Heart left ventricle (tissue), 16 donors: ENCODE measurements at regions not wholly inside any gene's neighbourhood (a gene's known extent, or its start where the extent isn't known, plus 50 kb on each side); places are given as distances from the start of the nearest gene placed in this dataset.

ENCODE experiments used
- ATAC-seq, 4 donors: fragments of 200-7000 bp; cut with Tn5 transposase; one replicate each; pipeline ENCODE4 v1.9.1; 2020 to 2022; ENCODE audit warnings: moderate library complexity in 4 of 4, mild to moderate bottlenecking in 3 of 4, moderate number of reproducible peaks in 1 of 4
- DNase-seq, 5 donors: peaks; one replicate each; pipeline ENCODE4 v3.0.0-alpha.2; 2020
- H3K27ac ChIP-seq, 12 donors: fragments of 200-600 bp; sonication (generic) in 4 of 12; one replicate each; pipeline versions ENCODE4 v1.5.0 to v1.8.0; 2016 to 2022; ENCODE audit warnings: mild to moderate bottlenecking in 2 of 12
- H3K27me3 ChIP-seq, 9 donors: fragments of 200-600 bp; sonication (generic) in 2 of 9; one replicate each; pipeline versions ENCODE4 v1.5.1 to v1.8.0; 2016 to 2022; ENCODE audit warnings: mild to moderate bottlenecking in 3 of 9
- H3K36me3 ChIP-seq, 9 donors: fragments of 200-600 bp; sonication (generic) in 2 of 9; one replicate each; pipeline versions ENCODE4 v1.5.0 to v1.8.0; 2018 to 2022; ENCODE audit warnings: mild to moderate bottlenecking in 2 of 9
- H3K4me1 ChIP-seq, 12 donors: fragments of 200-600 bp; sonication (generic) in 4 of 12; one replicate each; pipeline versions ENCODE4 v1.5.0 to v1.8.0; 2016 to 2022; ENCODE audit warnings: mild to moderate bottlenecking in 3 of 12
- H3K4me3 ChIP-seq, 12 donors: fragments of 200-600 bp; sonication (generic) in 4 of 12; one replicate each; pipeline versions ENCODE4 v1.5.0 to v1.8.0; 2017 to 2022; ENCODE audit warnings: mild to moderate bottlenecking in 9 of 12, moderate library complexity in 4 of 12
- H3K9me3 ChIP-seq, 12 donors: fragments of 200-600 bp; sonication (generic) in 4 of 12; one replicate each; pipeline versions ENCODE4 v1.5.0 to v1.8.0; 2016 to 2022; ENCODE audit warnings: mild to moderate bottlenecking in 1 of 12
- POLR2A ChIP-seq, 2 donors: fragments of 450-650 bp; IDR thresholded peaks; one replicate each; pipeline ENCODE4 v1.6.1; 2017; ENCODE audit warnings: antibody characterized with exemption in 2 of 2, mild to moderate bottlenecking in 2 of 2, moderate library complexity in 2 of 2
- WGBS, 4 donors: extraction: QIAGEN DNeasy Blood & Tissue Kit in 2 of 4; methylation state at CpG; one replicate each; pipeline versions ENCODE4 v1.1.5 to v1.1.7; 2013 to 2018; 5-methylcytosine and 5-hydroxymethylcytosine counted together
- intact Hi-C, 10 donors: fragments of 100-400 bp; cut with DNase I; formaldehyde crosslinking; loops; one replicate each; pipeline versions ENCODE4 v1.11.1 to v1.14.2; 2022
- TF ChIP-seq, protein P1 (sequence below), 12 donors: fragments of 200-600 bp; sonication (generic) in 4 of 12; IDR thresholded peaks; one replicate each; pipeline versions ENCODE4 v1.5.0 to v1.8.0; 2018 to 2022; ENCODE audit warnings: antibody characterized with exemption in 12 of 12, mild to moderate bottlenecking in 5 of 12
- donor health status: ischemic (EF 13 %, LVEDD 7.1; RV severe dilation, severe dysfunction).
- donor health status: healthy with polysubstance abuse.
- donor health status: DM: no; HTN: yes; CAD: no.
- donor health status: DM: no; HTN: no; CAD: no.
- donor health status: ischemic (EF 25% LVEDD 6.9; RV normal size, moderate dysfunction).
- donor health status: ischemic (EF 25% LVEDD 5.7; RV mildly dilated, moderate dysfunction).
- donor health status: healthy.
- donor health status: DM: yes; HTN: yes; CAD: no.
- donor health status: ischemic (EF 35%, LVEDD 5.7; RV mildly dilated, moderate dysfunction).
- donor health status: nonischemic (EF 11% LVEDD 7.7; RV severe dilation, severe dysfunction).
- donor health status: DM: yes; HTN: yes; CAD: no.
- donor health status: PGD.
- donor health status: ischemic (EF 29% LVEDD 5.4; RV normal size, mild dysfunction).
- donor health status: nonischemic (EF 23%, LVEDD 6.1; RV moderate dilation, normal function).

GRCh38 chr3:118755253-118755801 is 279.3 kb downstream of the IGSF11 start:
- no peak for ATAC-seq
- H3K4me3 ChIP-seq, result no peak overlapping the region
- no peaks in the 10 kb centered on the region for H3K4me1 ChIP-seq
- peaks cover 0 to 5% (median 0%) of the 10 kb centered on the region in 12 donors for H3K9me3 ChIP-seq
- H3K36me3 ChIP-seq, result no peaks in the 10 kb centered on the region
- H3K27ac ChIP-seq, result no peak overlapping the region
- no peak for DNase-seq
- H3K27me3 ChIP-seq, result no peaks in the 10 kb centered on the region
- TF ChIP-seq, protein P1, sequence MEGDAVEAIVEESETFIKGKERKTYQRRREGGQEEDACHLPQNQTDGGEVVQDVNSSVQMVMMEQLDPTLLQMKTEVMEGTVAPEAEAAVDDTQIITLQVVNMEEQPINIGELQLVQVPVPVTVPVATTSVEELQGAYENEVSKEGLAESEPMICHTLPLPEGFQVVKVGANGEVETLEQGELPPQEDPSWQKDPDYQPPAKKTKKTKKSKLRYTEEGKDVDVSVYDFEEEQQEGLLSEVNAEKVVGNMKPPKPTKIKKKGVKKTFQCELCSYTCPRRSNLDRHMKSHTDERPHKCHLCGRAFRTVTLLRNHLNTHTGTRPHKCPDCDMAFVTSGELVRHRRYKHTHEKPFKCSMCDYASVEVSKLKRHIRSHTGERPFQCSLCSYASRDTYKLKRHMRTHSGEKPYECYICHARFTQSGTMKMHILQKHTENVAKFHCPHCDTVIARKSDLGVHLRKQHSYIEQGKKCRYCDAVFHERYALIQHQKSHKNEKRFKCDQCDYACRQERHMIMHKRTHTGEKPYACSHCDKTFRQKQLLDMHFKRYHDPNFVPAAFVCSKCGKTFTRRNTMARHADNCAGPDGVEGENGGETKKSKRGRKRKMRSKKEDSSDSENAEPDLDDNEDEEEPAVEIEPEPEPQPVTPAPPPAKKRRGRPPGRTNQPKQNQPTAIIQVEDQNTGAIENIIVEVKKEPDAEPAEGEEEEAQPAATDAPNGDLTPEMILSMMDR (IDR thresholded peaks at IDR 0.05), result no peak
- no peak for TF ChIP-seq POLR2A (IDR thresholded peaks at IDR 0.05)
- intact Hi-C loops, result no loop called here
- WGBS, 4 donors, result 42 to 57% (median 53%) methylated on average over 3 of the region's 3 CpGs

- Histone ChIP-seq H3K27ac (no peak overlapping the region), H3K9me3 (no peaks in the 10 kb centered on the region), H3K4me3 (no peak overlapping the region), H3K27me3 (no peaks in the 10 kb centered on the region), H3K4me1 (no peaks in the 10 kb centered on the region), H3K36me3 (no peaks in the 10 kb centered on the region)
- intact Hi-C loops, result no loop called here
- DNase-seq (no peak), ATAC-seq (no peak)
- no peak for TF ChIP-seq POLR2A (IDR thresholded peaks at IDR 0.05)
- TF ChIP-seq, protein P1 (IDR thresholded peaks at IDR 0.05), result no peak
- WGBS, 4 donors, result 71 to 79% (median 73%) methylated on average over 5 of the region's 5 CpGs
Measured at GRCh38 chr3:118760585-118761290, 273.9 kb downstream of the IGSF11 start.

- no peak for TF ChIP-seq POLR2A (IDR thresholded peaks at IDR 0.05)
- TF ChIP-seq, protein P1 (IDR thresholded peaks at IDR 0.05), result no peak
- no peaks in the 10 kb centered on the region for H3K36me3 ChIP-seq
- ATAC-seq (no peak), DNase-seq (no peak)
- H3K4me3 ChIP-seq, result no peak overlapping the region
- no peaks in the 10 kb centered on the region for H3K27me3 ChIP-seq
- intact Hi-C loops, result no loop called here
- no peak overlapping the region for H3K27ac ChIP-seq
- no peaks in the 10 kb centered on the region for H3K4me1 ChIP-seq
- no peaks in the 10 kb centered on the region for H3K9me3 ChIP-seq
Measured at GRCh38 chr3:118761291-118761606, 273.4 kb downstream of the IGSF11 start.

DNA sequence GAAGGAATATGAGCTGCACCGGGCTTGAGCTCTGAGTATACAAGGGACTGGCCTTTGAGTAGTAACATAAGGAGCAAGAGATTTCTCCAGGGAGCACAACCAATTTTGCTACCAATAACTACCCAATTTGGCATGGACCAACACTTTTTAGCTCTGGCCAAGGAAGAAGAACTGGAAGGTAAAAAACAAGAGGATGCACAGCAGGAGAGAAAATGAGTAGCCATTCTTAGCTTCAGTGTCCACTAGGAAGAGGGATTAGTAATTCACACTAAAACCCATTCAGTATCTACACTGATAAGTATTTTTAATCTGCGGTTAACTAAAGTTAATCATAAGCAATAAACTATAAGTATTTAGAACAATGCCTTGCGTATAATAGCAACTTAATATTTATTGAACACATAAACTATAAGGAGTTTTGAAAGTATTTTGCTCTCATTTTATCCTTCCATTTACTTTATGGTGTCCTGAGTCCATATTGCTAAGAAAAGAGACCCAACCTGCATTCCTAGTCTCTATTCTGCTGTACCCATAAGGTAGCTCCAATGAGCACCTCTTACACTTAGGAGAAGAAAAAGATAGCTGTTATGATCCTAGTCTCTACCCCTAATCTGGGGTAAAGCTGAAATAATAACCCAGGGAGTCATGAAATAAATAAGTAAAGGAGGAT is 268.9 kb downstream of the IGSF11 start:
- no peaks in the 10 kb centered on the region for H3K36me3 ChIP-seq
- intact Hi-C loops, result no loop called here
- no peak for DNase-seq
- no peaks in the 10 kb centered on the region for H3K4me1 ChIP-seq
- H3K4me3 ChIP-seq, result no peak overlapping the region
- H3K27me3 ChIP-seq, result no peaks in the 10 kb centered on the region
- WGBS, 4 donors, result 90 to 98% (median 93%) methylated on average over 3 of the region's 3 CpGs
- no peak overlapping the region for H3K27ac ChIP-seq
- ATAC-seq, result no peak
- no peak for TF ChIP-seq POLR2A (IDR thresholded peaks at IDR 0.05)
- TF ChIP-seq, protein P1 (IDR thresholded peaks at IDR 0.05), result no peak
- no peaks in the 10 kb centered on the region for H3K9me3 ChIP-seq
